K562 (cell line): ENCODE measurements at regions not wholly inside any gene's neighbourhood (a gene's known extent, or its start where the extent isn't known, plus 50 kb on each side); places are given as distances from the start of the nearest gene placed in this dataset.

Experiments used
- CEBPG ChIP-seq, 3 experiments: fragments of 200-800 bp in 1 of 3; sonication (Bioruptor generic) in 1 of 3; sonication (generic) in 1 of 3; formaldehyde crosslinking in 1 of 3; IDR thresholded peaks in 2 of 3; conservative IDR thresholded peaks in 1 of 3; 2 replicates each; pipeline versions ENCODE4 v1.6.1 to v1.8.0; 2016 to 2022; ENCODE audit warnings: missing compliant biosample characterization in 2 of 3, missing genetic modification characterization in 2 of 3, mild to moderate bottlenecking in 1 of 3, missing genetic modification reagents in 1 of 3
- DACH1 ChIP-seq: fragments of 450-650 bp; IDR thresholded peaks from 2 replicates; pipeline ENCODE4 v1.6.1; 2018; ENCODE audit not compliant: partially characterized antibody
- KDM5B ChIP-seq: fragments of 200-600 bp; sonication (generic); IDR thresholded peaks from 2 replicates; pipeline ENCODE4 v1.6.1; 2012; ENCODE audit warnings: low read depth, mild to moderate bottlenecking, moderate library complexity, low read length, control low read depth, inconsistent platforms; ENCODE audit not compliant: insufficient replicate concordance
- TFAM ChIP-seq: fragments of 250-450 bp; sonication (Bioruptor Pico); conservative IDR thresholded peaks from 2 replicates; pipeline ENCODE4 v1.5.0; 2021; ENCODE audit warnings: mild to moderate bottlenecking, moderate library complexity
- ZBED1 ChIP-seq: IDR thresholded peaks from 2 replicates; pipeline ENCODE4 v1.6.1; 2014
- ZFP36 ChIP-seq: fragments of 150-350 bp; IDR thresholded peaks from 2 replicates; pipeline ENCODE4 v1.6.1; 2018; ENCODE audit warnings: low read length, low read depth; ENCODE audit not compliant: partially characterized antibody
- ZNF143 ChIP-seq: sonication (generic); formaldehyde crosslinking; IDR thresholded peaks from 2 replicates; pipeline ENCODE4 v1.9.0; 2022; ENCODE audit warnings: mild to moderate bottlenecking, missing genetic modification reagents
- ZNF354B ChIP-seq: fragments of 250-450 bp; sonication (Bioruptor Pico); IDR thresholded peaks from 2 replicates; pipeline ENCODE4 v1.4.0; 2020
- TF ChIP-seq, protein P1 (sequence below): fragments of 450-650 bp; IDR thresholded peaks from 2 replicates; pipeline ENCODE4 v1.6.1; 2016; ENCODE audit warnings: low read depth

DNA sequence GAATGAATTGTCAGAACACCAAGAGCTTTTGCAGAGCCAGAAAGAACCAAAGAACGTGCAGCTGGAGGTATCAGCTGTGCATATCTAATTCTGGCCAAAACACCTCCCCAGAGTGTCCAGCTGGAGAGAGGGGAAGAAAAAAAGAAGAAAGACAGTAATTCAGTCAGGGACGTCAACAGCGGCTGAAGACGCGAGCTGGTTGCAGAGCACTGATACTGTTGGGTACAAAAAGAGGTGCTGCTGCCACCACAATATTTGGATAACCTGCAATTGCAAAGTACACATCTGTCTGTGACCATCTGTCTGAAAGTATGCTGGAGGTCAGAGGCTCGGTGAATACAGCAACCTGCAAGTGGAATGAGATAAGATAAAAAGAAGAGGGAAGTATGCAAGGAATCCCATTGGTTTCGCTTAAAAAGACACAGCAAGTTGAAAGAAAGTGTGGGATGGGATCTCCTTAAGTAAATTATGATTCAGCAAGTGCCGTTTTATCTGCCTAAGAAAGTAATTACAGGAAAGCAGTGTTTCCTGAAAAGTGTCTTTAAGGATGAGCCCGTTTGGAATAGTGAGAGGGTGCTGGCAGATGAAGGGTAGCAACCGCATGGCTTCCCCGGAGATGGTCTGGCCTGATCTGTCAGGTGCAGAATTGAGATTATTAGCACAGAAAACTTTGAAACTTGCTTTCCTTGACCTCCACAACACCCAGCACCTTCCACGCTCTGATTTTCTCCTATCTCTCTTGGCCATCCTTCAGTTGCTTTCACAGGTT is 189.9 kb upstream of the PRDM1 start (continued):
- TF ChIP-seq TFAM, result no peak
- no peak for TF ChIP-seq ZNF143 (CRISPR knock-in tag)
- TF ChIP-seq, protein P1, sequence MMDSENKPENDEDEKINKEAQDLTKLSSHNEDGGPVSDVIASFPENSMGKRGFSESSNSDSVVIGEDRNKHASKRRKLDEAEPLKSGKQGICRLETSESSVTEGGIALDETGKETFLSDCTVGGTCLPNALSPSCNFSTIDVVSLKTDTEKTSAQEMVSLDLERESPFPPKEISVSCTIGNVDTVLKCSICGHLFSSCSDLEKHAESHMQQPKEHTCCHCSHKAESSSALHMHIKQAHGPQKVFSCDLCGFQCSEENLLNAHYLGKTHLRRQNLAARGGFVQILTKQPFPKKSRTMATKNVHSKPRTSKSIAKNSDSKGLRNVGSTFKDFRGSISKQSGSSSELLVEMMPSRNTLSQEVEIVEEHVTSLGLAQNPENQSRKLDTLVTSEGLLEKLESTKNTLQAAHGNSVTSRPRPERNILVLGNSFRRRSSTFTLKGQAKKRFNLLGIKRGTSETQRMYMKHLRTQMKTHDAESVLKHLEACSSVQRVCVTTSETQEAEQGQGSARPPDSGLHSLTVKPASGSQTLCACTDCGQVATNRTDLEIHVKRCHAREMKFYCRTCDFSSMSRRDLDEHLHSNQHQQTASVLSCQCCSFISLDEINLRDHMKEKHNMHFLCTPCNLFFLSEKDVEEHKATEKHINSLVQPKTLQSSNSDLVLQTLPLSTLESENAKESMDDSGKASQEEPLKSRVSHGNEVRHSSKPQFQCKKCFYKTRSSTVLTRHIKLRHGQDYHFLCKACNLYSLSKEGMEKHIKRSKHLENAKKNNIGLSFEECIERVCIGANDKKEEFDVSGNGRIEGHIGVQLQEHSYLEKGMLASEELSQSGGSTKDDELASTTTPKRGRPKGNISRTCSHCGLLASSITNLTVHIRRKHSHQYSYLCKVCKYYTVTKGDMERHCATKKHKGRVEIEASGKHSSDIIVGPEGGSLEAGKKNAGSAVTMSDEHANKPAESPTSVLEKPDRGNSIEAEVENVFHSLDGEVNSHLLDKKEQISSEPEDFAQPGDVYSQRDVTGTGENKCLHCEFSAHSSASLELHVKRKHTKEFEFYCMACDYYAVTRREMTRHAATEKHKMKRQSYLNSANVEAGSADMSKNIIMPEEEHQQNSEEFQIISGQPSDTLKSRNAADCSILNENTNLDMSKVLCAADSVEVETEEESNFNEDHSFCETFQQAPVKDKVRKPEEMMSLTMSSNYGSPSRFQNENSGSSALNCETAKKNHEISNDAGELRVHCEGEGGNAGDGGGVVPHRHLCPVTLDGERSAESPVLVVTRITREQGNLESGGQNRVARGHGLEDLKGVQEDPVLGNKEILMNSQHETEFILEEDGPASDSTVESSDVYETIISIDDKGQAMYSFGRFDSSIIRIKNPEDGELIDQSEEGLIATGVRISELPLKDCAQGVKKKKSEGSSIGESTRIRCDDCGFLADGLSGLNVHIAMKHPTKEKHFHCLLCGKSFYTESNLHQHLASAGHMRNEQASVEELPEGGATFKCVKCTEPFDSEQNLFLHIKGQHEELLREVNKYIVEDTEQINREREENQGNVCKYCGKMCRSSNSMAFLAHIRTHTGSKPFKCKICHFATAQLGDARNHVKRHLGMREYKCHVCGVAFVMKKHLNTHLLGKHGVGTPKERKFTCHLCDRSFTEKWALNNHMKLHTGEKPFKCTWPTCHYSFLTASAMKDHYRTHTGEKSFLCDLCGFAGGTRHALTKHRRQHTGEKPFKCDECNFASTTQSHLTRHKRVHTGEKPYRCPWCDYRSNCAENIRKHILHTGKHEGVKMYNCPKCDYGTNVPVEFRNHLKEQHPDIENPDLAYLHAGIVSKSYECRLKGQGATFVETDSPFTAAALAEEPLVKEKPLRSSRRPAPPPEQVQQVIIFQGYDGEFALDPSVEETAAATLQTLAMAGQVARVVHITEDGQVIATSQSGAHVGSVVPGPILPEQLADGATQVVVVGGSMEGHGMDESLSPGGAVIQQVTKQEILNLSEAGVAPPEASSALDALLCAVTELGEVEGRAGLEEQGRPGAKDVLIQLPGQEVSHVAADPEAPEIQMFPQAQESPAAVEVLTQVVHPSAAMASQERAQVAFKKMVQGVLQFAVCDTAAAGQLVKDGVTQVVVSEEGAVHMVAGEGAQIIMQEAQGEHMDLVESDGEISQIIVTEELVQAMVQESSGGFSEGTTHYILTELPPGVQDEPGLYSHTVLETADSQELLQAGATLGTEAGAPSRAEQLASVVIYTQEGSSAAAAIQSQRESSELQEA, result no peak
- no peak for TF ChIP-seq ZNF354B
- peak; percentile 24; the same call in 1 of the 2 replicates for TF ChIP-seq CEBPG (CRISPR knock-in tag; IDR thresholded peaks at IDR 0.05)
- no peak for TF ChIP-seq CEBPG (tag; conservative IDR thresholded peaks at IDR 0.05 in 1 of 2, IDR thresholded peaks at IDR 0.05 in 1 of 2)
- no peak for TF ChIP-seq KDM5B
- 0 out of 2 replicates have a peak, but pooled peaks have one; percentile 36 for TF ChIP-seq ZBED1
- no peak for TF ChIP-seq DACH1
- no peak for TF ChIP-seq ZFP36
